Upper lobe of left lung (tissue), 6 donors: ENCODE measurements at regions not wholly inside any gene's neighbourhood (a gene's known extent, or its start where the extent isn't known, plus 50 kb on each side); places are given as distances from the start of the nearest gene placed in this dataset.
"Not testable (repeated sequence)": the region's sequence is repeated elsewhere in the genome, so short reads cannot be mapped to it uniquely, and the experiment has no call there.

Experiments used
- ATAC-seq, 2 donors: fragments of 200-7000 bp; cut with Tn5 transposase; one replicate each; pipeline ENCODE4 v1.9.1; 2022; ENCODE audit warnings: mild to moderate bottlenecking in 2 of 2, moderate library complexity in 2 of 2; ENCODE audit not compliant: low FRiP score in 2 of 2
- DNase-seq, 2 donors: peaks; one replicate each; pipeline ENCODE4 v3.0.0-alpha.2; 2019 to 2020
- H3K27ac ChIP-seq, 4 donors: fragments of 200-600 bp; sonication (generic); one replicate each; pipeline ENCODE4 v1.5.1; 2016 to 2019
- H3K27me3 ChIP-seq, 4 donors: fragments of 200-600 bp; sonication (generic); one replicate each; pipeline ENCODE4 v1.5.1; 2017 to 2019
- H3K36me3 ChIP-seq, 4 donors: fragments of 200-600 bp; sonication (generic); one replicate each; pipeline ENCODE4 v1.5.1; 2016 to 2019
- H3K4me1 ChIP-seq, 4 donors: fragments of 200-600 bp; sonication (generic); one replicate each; pipeline ENCODE4 v1.5.1; 2018 to 2019
- H3K4me3 ChIP-seq, 4 donors: fragments of 200-600 bp; sonication (generic); one replicate each; pipeline ENCODE4 v1.5.1; 2017 to 2019; ENCODE audit warnings: mild to moderate bottlenecking in 2 of 4, moderate library complexity in 1 of 4
- H3K9me3 ChIP-seq, 4 donors: fragments of 200-600 bp; sonication (generic); one replicate each; pipeline ENCODE4 v1.5.1; 2018 to 2019
- CTCF ChIP-seq, 6 experiments: fragments of 450-650 bp in 4 of 6; fragments of 200-600 bp in 2 of 6; sonication (generic) in 2 of 6; IDR thresholded peaks; one replicate each; pipeline ENCODE4 v1.5.1; 2016 to 2019; ENCODE audit warnings: antibody characterized with exemption in 6 of 6
- EP300 ChIP-seq, 4 donors: sonication (generic); formaldehyde crosslinking; IDR thresholded peaks; one replicate each; pipeline ENCODE4 v1.5.1; 2017; ENCODE audit warnings: antibody characterized with exemption in 4 of 4, control low read depth in 2 of 4
- POLR2A ChIP-seq, 4 donors: fragments of 450-650 bp; IDR thresholded peaks; one replicate each; pipeline ENCODE4 v1.5.1; 2016 to 2017; ENCODE audit warnings: antibody characterized with exemption in 4 of 4, mild to moderate bottlenecking in 2 of 4
- POLR2AphosphoS5 ChIP-seq, 2 donors: sonication (generic); formaldehyde crosslinking; IDR thresholded peaks; one replicate each; pipeline ENCODE4 v1.5.1; 2017; ENCODE audit warnings: antibody characterized with exemption in 2 of 2
- WGBS, 2 donors: methylation state at CpG; one replicate each; pipeline ENCODE4 v1.1.5; 2017 to 2018; 5-methylcytosine and 5-hydroxymethylcytosine counted together
- donor health status: DM: no; HTN: no; CAD: no; lungs with moderate emphysema.
- donor health status: DM: no; HTN: yes; CAD: no; lungs with severe emphysema.

DNA sequence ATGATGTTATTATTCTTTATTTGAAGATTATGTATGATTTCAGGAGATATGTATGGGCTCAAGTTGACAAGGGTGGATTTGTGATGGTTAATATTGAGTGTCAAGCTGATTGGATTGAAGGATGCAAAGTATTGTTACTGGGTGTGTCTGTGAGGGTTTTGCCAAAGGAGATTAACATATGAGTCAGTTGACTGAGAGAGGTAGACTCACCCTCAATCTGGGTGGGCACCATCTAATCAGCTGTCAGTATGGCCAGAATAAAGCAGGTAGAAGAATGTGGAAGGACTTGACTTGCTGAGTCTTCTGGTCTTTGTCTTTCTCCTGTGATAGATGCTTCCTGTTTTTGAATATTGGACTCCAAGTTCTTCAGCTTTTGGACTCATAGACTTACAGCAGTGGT is 973.7 kb downstream of the MCTP2 start:
- Histone ChIP-seq H3K9me3 (peaks cover 0 to 11% (median 2%) of the 10 kb centered on the region in 4 donors), H3K27ac (no peak overlapping the region), H3K36me3 (no peaks in the 10 kb centered on the region), H3K27me3 (no peaks in the 10 kb centered on the region), H3K4me1 (no peaks in the 10 kb centered on the region), H3K4me3 (no peak overlapping the region)
- TF ChIP-seq POLR2AphosphoS5 (IDR thresholded peaks at IDR 0.05) = no peak
- TF ChIP-seq CTCF (IDR thresholded peaks at IDR 0.05) = no peak
- TF ChIP-seq POLR2A (IDR thresholded peaks at IDR 0.05) = no peak
- TF ChIP-seq EP300 (IDR thresholded peaks at IDR 0.05) = no peak
- DNase-seq (no peak), ATAC-seq (no peak)

- not testable (repeated sequence) for H3K4me3 ChIP-seq, ATAC-seq, H3K36me3 ChIP-seq, DNase-seq, H3K9me3 ChIP-seq, H3K27me3 ChIP-seq, H3K27ac ChIP-seq, H3K4me1 ChIP-seq
- WGBS, 2 donors = 95 to 98% methylated on average over 3 of the region's 3 CpGs
Measured at GRCh38 chr15:95205830-95206229, 974.5 kb downstream of the MCTP2 start.

DNA sequence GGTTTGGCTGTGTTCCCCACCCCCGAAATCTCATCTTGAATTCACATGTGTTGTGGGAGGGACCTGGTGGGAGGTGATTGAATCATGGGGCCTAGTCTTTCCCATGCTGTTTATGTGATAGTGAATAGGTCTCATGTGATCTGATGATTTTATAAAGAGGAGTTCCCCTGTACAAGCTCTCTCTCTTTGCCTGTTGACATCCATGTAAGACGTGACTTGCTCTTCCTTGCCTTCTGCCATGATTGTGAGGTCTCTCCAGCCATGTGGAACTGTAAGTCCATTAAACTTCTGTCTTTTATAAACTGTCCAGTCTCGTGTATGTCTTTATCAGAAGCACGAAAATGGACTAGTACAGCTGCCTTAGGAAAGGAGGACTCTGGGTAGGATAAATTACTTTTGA is 976.7 kb downstream of the MCTP2 start:
- H3K27me3 ChIP-seq = no peaks in the 10 kb centered on the region
- no peak overlapping the region for H3K4me3 ChIP-seq
- H3K9me3 ChIP-seq = peaks cover 0 to 10% (median 2%) of the 10 kb centered on the region in 4 donors
- ATAC-seq (no peak), DNase-seq (no peak)
- TF ChIP-seq EP300 (IDR thresholded peaks at IDR 0.05) = no peak
- no peak for TF ChIP-seq POLR2AphosphoS5 (IDR thresholded peaks at IDR 0.05)
- TF ChIP-seq CTCF (IDR thresholded peaks at IDR 0.05) = no peak
- no peak for TF ChIP-seq POLR2A (IDR thresholded peaks at IDR 0.05)
- H3K27ac ChIP-seq = no peak overlapping the region
- 90 to 91% methylated on average over 4 of the region's 4 CpGs for WGBS, 2 donors
- no peaks in the 10 kb centered on the region for H3K4me1 ChIP-seq
- no peaks in the 10 kb centered on the region for H3K36me3 ChIP-seq

DNA sequence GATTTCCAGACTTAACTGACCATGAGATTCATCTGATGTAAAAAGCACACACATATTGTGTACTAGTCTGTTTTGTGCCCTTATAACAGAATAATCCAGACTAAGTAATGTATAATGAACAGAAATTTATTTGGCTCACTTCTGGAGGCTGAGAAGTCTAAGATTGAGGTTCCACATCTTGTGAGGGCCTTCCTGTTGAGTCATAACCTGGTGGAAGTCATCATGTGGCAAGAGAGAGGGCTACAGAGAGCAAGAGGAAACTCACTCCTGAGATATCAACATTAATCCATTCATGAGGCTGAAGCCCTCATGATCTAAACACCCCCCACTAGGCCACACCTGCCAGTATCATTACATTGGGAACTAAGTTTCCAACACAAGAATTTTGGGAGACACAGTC is 977.6 kb downstream of the MCTP2 start:
- Histone ChIP-seq H3K4me3 (no peak overlapping the region), H3K27me3 (no peaks in the 10 kb centered on the region), H3K4me1 (no peaks in the 10 kb centered on the region), H3K27ac (no peak overlapping the region), H3K9me3 (peaks cover 0 to 7% (median 2%) of the 10 kb centered on the region in 4 donors), H3K36me3 (no peaks in the 10 kb centered on the region)
- TF ChIP-seq CTCF (IDR thresholded peaks at IDR 0.05) (no peak), POLR2AphosphoS5 (IDR thresholded peaks at IDR 0.05) (no peak), EP300 (IDR thresholded peaks at IDR 0.05) (no peak), POLR2A (IDR thresholded peaks at IDR 0.05) (no peak)
- DNase-seq (no peak), ATAC-seq (no peak)

- WGBS, 2 donors = 88 to 100% methylated on average over 1 of the region's 1 CpG
- H3K27ac ChIP-seq = no peak overlapping the region
- DNase-seq (no peak), ATAC-seq (no peak)
- TF ChIP-seq POLR2AphosphoS5 (IDR thresholded peaks at IDR 0.05) = no peak
- no peak for TF ChIP-seq EP300 (IDR thresholded peaks at IDR 0.05)
- TF ChIP-seq POLR2A (IDR thresholded peaks at IDR 0.05) = no peak
- no peak for TF ChIP-seq CTCF (IDR thresholded peaks at IDR 0.05)
- H3K4me3 ChIP-seq = no peak overlapping the region
- H3K9me3 ChIP-seq = peaks cover 0 to 7% (median 2%) of the 10 kb centered on the region in 4 donors
- no peaks in the 10 kb centered on the region for H3K4me1 ChIP-seq
- H3K27me3 ChIP-seq = no peaks in the 10 kb centered on the region
- H3K36me3 ChIP-seq = no peaks in the 10 kb centered on the region
Measured at GRCh38 chr15:95210436-95210981, 979.1 kb downstream of the MCTP2 start.
